Stimulated activated CD8-positive, alpha-beta memory T cell treated with anti-CD3 and anti-CD28 coated beads, Interleukin-15, amount 100 ng/mL, for 24 hours (primary cell): ENCODE measurements at regions not wholly inside any gene's neighbourhood (a gene's known extent, or its start where the extent isn't known, plus 50 kb on each side); places are given as distances from the start of the nearest gene placed in this dataset.

Experiments
- DNase-seq: peaks from one replicate; pipeline ENCODE4 v3.0.0-alpha.2; 2020; ENCODE audit warnings: low read depth

DNA sequence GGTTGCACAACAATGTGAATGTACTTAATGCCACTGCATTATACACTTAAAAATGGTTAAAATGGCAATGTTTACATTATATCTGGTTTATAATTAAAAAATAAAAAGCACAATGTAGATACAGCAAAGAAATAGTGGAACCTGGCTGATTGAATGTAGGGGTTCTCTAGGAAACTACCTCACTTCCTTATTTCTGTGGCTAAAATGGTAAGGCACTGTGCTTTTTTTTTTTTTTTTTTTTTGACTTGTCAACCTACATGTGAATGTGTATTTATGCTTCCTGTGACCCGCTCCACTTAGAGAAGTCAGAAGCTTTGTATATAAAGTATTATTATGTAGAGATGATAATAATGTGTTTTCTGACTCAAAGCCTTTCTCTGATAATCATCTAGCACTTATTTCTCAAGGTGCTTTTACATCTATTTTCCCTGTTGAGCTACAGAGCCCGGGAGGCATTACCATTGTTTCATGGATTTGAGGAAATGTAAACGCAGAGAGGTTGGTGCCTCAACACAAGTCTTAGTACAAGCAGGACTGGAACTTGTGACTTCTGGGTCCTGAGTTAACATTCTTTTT is 55.0 kb downstream of the SOX4 start:
- DNase-seq: no peak

- no peak for DNase-seq
Measured at GRCh38 chr6:21653323-21653722, 59.8 kb downstream of the SOX4 start.

DNA sequence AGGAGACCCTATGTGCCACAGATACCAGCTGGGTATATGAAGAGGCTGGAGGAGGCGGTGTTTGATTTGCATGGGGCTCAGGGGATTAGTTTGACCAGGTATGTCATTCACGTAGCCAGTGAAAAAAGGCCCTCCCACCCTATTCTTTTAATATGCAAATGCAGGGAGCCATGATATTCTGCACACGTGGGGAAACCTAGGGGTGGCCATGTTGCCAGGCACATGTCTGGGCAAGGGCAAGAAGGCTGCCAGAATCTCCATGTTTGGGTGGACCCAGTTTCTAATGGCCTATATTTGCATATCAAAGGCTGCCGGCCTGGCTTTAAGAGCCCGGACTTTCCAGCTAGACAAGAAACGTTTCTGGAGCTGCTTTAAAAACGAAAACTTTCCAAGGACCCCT is 60.4 kb downstream of the SOX4 start:
- DNase-seq: no peak

- no peak for DNase-seq
Measured at GRCh38 chr6:21654361-21654760, 60.8 kb downstream of the SOX4 start.

DNA sequence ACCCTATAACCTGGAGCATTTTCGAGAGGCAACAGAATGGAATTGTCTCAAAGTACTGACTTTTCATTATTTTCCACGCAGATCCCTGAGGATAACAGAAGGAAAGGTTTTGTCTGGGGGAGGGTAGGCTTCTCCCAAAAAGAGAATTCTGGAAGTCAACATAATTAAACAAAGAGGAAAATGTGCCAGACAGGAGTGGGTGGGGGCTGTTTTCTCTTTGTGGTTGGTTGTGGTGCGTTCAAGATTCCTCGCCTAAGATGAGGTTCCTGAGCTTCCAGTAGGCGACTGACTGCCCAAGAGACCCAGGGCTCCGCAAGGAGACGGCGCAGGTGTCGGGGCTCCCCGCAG is 70.4 kb downstream of the SOX4 start:
- no peak for DNase-seq

DNA sequence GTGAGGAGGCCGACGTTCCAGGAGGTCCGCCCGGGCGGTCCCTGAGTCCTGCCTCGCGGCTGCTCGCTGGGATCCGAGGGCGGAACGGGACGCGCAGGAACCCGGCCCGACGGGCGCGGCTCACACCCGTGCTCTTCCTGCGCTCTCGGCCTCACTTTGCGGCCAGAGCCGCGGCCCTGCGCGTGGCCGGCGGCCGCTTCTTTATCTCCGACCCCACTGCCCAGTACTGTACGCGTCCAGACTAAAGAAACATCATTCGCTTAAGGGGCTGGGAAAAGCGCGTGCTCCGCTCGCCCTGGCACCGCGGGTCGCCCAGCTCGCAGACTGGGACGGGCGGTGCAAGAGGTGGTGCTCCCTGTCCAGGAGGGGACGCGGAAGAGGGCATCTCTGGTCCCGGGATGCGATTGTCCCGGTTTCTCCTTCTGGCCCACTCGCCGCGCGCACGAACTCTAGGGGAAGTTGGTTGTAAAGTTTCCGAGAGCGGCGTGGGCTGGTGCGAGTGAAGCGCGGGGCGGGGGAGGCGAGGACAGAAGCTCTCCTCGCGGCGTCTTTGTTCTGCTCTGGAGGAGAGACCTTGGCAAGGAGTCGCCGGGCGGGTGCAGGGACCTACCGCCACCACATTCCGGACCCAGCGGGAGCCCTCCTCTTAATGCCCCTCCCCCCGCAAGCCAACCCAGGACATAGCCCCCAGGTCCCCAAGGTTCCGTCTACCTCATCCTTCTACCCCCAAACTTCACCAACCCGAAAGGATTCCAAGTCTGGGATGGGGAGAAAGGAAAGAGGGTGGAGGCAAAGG is 71.0 kb downstream of the SOX4 start:
- DNase-seq: no peak

GRCh38 chr6:21665110-21665391 is 71.5 kb downstream of the SOX4 start:
- DNase-seq: no peak

- DNase-seq: no peak
Measured at GRCh38 chr6:21665392-21666200, 72.0 kb downstream of the SOX4 start.

DNA sequence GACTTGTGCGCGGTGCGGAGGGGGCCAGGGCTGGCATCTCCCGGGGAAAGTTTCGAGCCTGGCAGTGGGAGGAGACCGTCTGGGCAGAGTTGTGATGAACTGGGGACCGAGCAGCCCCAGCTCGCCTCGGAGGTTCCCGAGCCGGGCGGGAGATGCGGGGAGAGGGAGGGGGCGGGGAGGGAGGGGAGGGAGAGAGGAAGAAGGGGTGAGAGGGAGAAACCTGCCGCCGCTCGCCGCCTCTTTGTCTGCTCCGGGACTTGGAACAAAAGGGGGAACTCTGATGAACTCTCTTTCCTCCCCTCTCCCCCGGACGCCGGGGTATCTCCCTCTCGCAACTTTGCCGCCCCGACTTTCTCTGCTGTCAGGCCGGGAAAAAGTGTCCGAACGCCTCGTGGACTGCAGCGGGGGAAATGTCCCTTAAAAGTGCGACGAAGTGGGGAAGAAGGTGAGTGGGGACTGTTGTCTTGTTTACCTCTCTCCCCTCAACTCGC is 72.7 kb downstream of the SOX4 start:
- DNase-seq: no peak

DNA sequence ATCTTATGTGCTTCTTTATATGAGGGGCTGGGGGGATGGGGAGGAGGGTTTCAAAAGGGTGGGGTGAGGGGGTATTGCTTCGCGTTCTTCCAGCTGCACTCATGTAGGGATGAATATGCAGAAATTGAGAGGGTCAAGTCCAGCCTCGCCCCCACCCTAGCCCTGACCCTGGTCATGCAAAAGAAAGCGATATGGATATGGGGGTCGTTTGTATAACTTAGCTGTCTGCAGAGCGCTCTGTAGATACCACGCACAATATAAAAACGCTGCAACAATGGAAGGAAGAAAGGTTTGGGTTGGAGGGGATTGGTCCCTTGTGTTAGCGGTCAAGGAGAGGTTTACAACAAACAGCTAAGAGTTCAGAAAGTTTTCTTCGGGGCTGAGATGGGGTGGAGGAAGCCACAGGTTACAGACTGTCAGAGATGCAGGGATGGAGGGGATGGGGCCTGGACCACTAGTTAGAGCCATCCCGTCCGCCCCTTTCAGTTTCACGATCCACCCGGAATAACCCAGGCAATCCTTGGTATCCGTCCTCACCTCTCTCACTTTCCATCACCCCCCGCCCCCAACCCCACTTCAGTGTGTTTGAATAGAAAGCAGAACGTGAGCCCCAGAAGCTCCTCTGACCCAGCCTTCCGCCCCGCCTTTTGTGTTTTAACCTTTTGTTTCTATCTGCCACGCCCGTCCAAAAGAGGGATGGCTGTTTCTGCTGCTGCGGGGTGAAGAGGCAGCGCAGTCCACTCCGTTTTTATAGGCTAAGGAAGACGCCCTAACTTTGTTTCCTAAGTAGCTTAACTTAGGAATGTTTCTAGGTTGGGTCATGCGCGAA is 73.5 kb downstream of the SOX4 start:
- DNase-seq: no peak

- DNase-seq: no peak
Measured at GRCh38 chr6:21668795-21669194, 75.2 kb downstream of the SOX4 start.

DNA sequence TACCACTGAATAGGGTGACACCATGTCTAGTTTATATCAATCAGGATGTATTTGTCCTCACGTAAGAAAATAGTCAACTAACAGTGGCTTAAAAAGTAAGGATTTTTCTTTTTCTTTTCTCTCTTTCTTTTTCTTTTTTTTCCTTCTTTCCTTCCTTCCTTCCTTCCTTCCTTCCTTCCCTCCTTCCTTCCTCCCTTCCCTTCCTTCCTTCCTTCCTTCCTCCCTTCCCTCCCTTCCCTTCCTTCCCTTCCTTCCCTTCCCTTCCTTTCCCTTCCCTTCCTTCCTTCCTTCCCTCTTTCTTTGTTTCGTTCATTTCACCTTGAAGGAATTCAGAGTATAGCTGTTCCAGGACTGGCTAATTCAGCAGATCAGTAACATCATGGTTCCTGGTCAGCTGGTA is 83.2 kb downstream of the SOX4 start:
- no peak for DNase-seq

GRCh38 chr6:21678990-21679389 is 85.4 kb downstream of the SOX4 start:
- DNase-seq: no peak

- DNase-seq: no peak
Measured at GRCh38 chr6:21679761-21680265, 86.3 kb downstream of the SOX4 start.

- DNase-seq: no peak
Measured at GRCh38 chr6:21680611-21681010, 87.1 kb downstream of the SOX4 start.

GRCh38 chr6:21690489-21690888 is 96.9 kb downstream of the SOX4 start:
- DNase-seq: no peak

GRCh38 chr6:21691685-21692346 is 98.3 kb downstream of the SOX4 start:
- DNase-seq: no peak

DNA sequence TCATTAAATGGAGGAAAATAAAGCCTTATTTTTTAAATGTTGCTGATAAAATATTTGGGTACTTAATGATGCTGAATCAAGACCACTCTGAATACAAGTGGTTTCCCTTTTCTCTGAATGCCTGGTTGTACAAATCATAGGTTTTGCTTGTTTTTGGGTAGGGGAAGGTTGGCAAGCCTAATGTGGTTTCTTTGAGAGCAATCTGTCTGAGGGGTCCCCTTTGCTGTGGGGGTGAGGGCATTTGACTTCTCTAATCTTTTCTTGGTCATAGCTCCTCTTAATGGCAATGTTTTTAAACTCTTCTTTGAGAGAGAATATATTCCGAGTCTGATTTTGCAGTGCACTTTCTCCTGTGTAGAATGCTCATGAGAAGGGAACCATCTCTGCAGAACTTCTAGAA is 99.2 kb downstream of the SOX4 start:
- DNase-seq: no peak

DNA sequence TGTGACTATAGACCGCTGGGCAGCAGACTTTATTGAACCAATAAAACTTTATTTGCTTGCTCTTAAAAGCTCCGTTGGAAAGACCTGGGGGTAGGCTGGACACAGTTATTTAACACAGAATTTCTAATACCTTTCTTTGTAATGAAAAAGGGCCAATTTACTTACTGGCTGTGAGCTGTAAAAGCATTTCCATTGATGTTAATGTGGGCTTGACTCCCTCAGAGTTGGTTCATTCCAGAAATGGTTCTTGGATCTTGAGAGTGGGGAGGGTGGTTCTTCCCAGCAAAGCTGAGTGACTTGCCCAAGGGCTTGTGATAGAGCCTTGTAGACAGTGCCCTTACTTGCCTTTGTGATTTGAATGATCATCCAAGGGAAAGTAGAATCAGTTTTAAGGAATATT is 100.6 kb downstream of the SOX4 start:
- DNase-seq: no peak

GRCh38 chr6:21707524-21708319 is 114.2 kb downstream of the SOX4 start:
- no peak for DNase-seq

DNA sequence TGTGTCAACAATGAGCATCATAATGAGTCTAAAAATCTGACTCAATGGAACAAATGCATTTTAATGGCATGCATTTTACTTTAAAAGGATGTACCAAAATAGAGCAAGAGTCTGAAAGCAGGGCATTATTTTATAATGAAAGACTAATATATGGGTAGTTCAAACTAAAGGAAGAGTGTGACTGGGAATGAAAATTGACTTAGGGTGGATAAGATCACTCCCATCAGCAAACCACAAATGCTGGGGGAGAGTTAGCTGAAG is 114.7 kb downstream of the SOX4 start:
- DNase-seq: no peak
